ENCODE measurements at regions not wholly inside any gene's neighbourhood (a gene's known extent, or its start where the extent isn't known, plus 50 kb on each side); places are given as distances from the start of the nearest gene placed in this dataset.

DNA sequence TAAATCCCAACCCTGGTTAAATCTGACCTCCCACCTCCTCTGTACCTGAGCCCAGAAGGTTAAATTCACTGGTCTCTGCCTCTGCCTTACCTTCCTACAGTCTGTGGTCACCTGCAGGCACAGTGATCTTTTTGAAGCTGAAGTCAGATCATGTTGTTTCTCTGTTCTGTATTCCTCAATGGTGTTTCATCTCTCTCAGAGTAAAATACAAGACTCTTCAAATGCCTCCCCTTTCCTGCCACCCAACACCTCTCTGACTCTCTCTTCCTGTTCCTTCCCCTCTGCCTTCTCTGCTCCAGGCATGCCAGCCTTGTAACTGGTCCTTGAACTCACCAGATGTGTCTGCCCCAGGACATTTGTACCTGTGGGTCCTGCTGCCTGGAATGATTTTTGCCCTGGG is 219.3 kb downstream of the UXS1 start:
- TF ChIP-seq POLR2A (IDR thresholded peaks at IDR 0.05), result no peak
- TF ChIP-seq, protein P1, sequence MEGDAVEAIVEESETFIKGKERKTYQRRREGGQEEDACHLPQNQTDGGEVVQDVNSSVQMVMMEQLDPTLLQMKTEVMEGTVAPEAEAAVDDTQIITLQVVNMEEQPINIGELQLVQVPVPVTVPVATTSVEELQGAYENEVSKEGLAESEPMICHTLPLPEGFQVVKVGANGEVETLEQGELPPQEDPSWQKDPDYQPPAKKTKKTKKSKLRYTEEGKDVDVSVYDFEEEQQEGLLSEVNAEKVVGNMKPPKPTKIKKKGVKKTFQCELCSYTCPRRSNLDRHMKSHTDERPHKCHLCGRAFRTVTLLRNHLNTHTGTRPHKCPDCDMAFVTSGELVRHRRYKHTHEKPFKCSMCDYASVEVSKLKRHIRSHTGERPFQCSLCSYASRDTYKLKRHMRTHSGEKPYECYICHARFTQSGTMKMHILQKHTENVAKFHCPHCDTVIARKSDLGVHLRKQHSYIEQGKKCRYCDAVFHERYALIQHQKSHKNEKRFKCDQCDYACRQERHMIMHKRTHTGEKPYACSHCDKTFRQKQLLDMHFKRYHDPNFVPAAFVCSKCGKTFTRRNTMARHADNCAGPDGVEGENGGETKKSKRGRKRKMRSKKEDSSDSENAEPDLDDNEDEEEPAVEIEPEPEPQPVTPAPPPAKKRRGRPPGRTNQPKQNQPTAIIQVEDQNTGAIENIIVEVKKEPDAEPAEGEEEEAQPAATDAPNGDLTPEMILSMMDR (IDR thresholded peaks at IDR 0.05), result no peak
